GM21390 (cell line): ENCODE measurements at regions not wholly inside any gene's neighbourhood (a gene's known extent, or its start where the extent isn't known, plus 50 kb on each side); places are given as distances from the start of the nearest gene placed in this dataset.

Experiments used
- ATAC-seq: cut with Tn5 transposase; IDR thresholded peaks from one replicate; pipeline ENCODE4 v1.9.1; 2021; ENCODE audit not compliant: unreplicated experiment

DNA sequence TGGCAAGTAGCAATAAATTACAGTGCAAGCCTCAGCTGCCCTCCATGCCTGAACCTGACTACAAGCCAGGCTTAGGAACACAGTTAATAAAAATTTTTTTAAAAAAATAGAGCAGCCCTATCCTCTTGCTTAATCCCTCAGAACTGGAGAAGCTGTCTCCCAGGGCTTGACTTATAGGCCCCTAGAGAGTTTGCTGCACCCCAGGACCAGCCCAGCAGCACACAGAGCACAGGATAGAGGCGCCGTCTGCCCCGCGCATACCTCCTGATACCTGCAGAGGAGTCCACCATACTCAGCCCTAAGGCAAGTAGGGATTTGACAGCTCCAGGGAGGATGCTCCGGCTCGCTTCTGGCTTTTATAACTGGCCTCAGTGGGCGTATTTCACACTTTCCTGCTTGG lies 548.6 kb upstream of the RAB6C start:
- ATAC-seq = no peak

GRCh38 chr2:129431881-129432280 lies 547.6 kb upstream of the RAB6C start:
- no peak for ATAC-seq

DNA sequence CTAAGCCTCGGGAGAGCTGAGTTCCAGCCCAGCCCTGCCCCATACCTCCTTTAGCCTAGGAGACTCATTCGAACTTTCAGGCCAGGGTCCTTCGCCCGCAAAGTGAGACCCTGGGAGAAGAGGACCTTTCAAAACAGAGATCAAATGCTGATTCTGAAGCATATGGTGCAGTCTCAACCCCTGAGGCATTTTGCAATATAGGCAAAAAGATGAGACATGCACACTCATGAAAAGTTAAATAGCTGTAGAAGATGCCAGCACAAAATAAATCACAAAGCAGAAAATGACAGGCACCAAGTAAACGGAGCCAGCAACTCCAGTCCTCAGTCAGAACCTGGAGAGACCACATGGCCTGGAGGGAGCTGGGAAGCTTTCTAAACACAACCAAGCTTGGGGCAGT lies 542.7 kb upstream of the RAB6C start:
- no peak for ATAC-seq

DNA sequence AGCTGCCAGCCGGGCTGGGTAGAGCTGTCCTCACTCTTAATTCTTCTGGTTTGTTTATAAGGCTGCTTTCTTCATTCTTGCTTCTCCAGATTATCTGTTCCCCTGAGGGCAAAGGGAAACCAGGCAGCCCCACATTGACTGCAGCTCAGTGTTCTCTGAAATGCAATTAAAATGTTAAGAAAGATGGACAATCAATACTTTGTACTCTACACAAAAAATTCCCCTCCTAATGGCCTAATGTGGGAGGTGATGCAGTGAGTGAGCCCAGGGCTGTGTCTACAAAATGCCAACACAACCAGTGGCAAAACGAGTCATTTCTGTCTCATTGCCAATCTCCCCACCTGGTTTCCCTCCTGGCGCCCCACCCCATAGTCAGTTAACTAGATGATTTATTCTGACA lies 541.7 kb upstream of the RAB6C start:
- ATAC-seq = no peak

DNA sequence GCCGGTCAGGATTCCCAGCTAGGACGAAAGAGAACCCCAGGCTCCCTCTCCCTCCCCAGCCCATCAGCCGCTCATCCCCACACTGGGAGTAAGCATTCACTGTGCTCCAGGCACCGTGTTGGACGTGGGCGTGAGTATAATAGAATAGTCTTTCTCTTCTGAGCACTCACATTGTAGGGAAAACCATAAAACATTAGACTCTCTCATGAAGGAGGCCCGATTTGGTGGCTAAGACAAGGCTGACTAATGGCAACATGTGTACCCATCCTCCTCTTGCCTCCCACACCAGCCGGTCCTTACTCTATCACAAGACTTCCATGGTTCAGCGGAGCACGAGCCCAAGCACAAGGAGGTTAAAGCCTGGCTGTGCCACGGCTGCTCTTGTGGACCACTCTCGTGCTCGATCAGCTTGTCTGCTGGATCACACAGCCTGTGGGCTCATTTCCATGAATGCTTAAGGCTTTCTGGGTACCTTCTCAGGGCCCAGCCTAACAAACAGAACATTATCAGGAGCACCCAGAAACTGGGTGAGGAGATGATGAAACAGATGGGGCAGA lies 540.9 kb upstream of the RAB6C start:
- no peak for ATAC-seq

DNA sequence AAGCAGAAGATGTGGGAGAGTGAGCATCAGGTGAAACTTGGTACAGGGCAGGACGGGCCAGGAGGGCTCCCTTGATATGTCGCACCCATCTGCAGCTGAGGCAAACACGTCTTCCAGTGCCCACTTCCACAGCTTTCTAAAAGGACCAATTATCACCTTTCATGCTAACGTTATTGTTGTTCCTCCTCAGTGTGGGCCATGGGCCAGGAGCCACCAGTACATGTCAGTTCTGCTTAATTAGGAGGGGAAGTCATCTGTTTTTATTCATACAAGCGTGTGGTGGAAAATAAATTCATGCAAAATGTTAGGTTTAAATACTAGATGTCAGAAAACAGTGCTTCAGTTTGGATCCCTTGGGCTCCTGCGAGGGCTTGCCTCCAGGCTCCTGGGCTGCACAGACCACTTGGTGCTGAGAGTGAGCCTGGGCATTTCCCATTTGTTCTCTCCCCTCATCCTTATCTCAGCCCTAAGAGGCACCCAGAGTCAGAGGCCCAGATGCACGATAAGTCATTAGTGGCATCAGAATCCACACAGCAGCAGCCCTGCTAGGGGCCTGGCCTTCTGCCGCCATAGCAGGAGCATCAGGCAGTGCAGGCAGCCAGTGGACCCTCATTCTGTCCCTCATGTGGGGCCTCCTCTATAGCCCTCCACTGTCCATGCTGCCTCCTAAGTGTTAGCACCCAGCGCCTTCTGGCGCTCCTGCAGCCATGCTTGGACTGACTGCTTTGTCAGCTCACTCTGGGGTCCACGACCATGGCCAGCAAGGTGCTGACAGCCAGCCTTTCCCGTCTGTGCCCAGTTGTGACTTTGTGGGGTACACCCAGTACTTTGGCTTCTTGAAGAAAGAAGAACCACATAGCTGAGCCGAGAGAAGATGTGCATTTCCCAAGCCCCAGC lies 539.8 kb upstream of the RAB6C start:
- no peak for ATAC-seq

DNA sequence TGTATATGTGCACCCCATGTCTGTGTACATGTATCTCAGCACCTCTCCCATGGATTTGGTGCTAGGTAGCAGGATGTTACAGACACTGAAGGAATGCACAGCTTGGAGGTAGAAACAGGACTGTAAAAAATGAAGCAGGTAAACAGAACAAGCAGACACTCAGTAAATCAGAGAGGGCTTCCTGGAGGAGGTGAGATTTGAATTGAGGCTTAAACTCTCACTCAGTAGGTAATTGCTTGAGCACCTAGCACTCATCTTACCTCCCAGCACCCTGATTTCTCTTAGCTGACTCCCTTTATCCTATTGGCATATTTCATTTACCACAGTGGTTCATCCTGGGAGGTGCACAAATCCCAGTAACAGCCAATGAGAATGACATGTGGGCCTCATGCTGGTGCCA lies 537.9 kb upstream of the RAB6C start:
- no peak for ATAC-seq

DNA sequence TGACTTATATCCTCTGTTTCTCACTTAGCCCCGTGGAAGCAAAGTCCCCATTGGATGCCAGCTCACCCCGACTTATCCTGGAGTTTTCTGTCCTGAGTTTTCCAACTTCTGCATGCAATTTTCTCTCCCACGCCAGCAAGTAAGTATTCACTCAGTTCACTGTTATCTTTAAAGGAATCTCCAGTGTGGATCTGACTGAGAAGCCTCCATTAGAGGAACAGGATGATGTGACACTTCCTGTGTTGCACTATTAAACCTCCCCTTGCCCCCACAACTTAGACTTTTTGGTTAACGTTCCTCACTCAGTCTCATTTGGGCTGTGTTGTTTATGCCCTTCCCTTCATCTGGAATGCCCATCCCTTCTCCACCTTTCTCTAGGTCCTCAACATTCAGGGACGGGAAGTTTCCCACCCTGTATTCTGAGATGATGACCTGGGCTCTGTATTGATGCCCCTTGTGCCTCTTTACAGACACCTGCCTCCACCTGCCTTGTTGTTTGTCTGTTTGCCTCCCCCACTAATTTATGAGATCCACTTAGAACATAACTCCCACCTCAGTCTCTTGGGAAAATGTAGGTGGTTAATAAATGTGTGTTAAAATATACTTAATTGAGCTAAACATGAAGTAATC lies 536.1 kb upstream of the RAB6C start:
- no peak for ATAC-seq

- no peak for ATAC-seq
Measured at GRCh38 chr2:129443865-129444739, 535.4 kb upstream of the RAB6C start.

GRCh38 chr2:129444751-129445150 lies 534.7 kb upstream of the RAB6C start:
- no peak for ATAC-seq

DNA sequence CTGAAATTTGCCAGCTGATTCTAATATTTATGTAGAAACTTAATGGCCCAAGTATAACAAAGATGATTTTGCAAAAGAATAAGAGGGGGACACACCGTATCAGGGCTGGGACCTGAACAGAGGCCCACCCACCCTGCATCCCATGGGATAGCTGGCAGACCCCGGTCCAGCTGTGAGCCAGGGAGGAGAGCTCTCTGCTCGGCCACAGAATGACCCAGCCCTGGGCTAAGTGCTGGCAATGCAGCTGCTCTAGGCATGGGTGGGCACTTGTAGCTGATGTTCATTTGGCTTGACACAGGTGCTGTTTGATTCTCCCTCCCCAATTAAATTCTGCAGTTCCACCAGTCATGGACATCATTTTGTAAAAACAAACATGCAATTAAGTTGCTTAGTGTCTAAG lies 522.8 kb upstream of the RAB6C start:
- no peak for ATAC-seq

DNA sequence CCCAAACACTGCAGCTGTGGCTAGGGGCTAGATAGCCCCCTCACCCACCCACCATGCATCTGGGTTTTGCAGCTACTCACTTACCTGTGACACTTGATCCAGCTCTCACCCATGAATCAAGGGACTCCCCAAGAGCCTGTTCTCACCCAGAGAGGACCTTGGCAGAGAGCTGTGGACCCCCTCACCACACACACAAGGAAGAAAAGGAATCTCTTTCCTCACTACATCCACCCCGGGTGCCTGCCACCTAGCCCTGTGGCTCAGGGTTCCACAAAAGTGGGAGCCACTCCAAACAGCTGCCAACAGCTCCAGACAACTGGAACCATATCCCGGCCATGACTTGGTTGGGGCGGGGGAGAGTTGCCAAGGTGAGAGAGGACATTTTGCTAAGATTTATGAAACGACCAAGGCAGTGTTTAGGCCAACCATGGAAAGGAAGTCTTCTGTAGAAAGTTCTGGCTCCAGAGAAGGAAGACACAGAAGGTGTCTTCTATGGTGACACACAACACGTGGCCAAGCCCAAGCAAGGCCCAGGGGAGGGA lies 522.1 kb upstream of the RAB6C start:
- ATAC-seq = no peak

DNA sequence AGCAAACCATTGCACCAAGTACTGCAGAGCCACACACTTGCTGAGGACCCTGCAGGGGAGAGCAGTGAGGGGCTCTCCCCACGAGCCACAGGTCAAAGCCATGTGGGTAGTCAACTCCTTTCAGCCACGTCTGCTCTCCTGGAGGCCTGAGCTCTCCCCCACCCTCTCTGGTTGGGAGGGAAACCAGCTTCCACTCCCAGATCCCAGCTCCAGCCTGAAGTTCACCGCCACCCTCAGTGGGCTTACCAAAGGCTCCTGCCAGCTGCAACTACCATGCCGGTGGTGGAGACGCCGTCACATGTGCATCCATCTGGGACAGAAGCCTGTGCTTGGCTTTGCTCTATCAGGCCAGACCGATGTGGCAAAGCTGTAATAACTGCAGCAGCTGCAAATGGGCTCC lies 521.5 kb upstream of the RAB6C start:
- no peak for ATAC-seq

GRCh38 chr2:129458436-129458835 lies 521.0 kb upstream of the RAB6C start:
- no peak for ATAC-seq

GRCh38 chr2:129459200-129459876 lies 520.1 kb upstream of the RAB6C start:
- ATAC-seq = no peak

- no peak for ATAC-seq
Measured at GRCh38 chr2:129459881-129460280, 519.6 kb upstream of the RAB6C start.

DNA sequence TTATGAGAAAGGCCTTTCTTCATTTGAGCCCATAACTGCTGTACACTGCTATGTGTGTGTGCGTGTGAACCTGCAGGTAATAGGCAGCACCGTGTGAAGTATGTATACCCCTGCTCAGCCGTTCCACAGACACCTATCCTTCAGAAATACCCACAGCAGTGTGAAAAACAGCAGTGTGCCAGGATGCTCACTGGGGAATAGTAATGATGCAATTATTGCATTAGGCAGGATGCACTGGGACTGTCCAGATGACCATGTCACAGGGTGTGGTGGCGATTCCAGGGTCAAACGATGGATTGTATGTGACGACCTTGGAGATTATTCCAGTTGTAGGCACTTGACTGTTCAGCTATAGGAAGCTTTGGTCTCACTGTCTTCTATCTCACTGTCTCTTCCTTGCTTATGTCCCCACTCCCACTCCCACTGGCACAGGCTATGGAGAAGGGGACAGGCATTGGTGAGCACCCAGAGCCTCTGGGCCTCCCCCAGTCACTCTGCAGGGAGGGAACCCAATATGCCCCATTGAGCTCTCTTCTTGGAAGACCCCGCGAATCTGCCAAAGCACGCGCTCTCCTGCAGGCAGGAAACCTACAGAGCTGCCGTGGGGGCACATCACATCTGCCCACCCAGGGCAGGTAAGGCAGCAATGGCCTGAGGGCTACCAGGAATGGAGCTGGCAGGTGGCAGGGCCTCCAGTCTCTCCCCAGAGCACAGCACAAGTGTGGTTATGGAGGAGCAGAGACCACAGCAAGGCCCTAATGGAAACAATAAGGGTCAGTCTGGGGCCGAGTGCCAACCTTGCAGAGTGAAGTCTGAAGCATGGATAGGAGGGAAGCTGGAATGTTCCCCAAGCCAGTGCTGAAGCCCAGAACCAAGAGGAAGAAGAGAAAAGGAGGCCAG lies 518.9 kb upstream of the RAB6C start:
- ATAC-seq = no peak

- no peak for ATAC-seq
Measured at GRCh38 chr2:129462349-129462748, 517.1 kb upstream of the RAB6C start.

GRCh38 chr2:129462967-129463366 lies 516.5 kb upstream of the RAB6C start:
- no peak for ATAC-seq
